GM19452 (cell line): ENCODE measurements at regions not wholly inside any gene's neighbourhood (a gene's known extent, or its start where the extent isn't known, plus 50 kb on each side); places are given as distances from the start of the nearest gene placed in this dataset.

Source experiments
- ATAC-seq: cut with Tn5 transposase; IDR thresholded peaks from one replicate; pipeline ENCODE4 v1.9.1; 2021; ENCODE audit not compliant: unreplicated experiment

- ATAC-seq = no peak
Observed at GRCh38 chr10:117710181-117710798, 167.7 kb downstream of the EMX2 start.

DNA sequence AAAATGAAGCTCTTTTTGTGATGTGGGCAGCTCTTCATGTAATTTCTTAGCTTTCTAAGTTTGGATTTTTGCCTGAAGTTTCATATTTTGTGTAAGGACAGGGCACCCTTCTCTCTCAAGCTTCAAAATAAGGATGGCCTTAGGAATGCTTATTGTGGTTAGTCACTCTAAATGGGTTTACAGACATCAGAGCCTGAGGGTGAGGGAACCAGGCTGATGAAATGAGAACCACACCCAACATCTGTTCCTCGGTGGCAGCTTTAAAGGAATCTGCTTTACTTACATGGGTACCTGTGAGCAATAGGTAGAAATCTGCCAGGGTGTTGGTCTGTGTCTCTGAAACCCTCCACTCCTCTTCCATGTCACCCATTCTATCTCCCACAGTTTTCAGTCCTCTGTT, 174.3 kb downstream of the EMX2 start:
- no peak for ATAC-seq

GRCh38 chr10:117718986-117719920, 176.7 kb downstream of the EMX2 start:
- ATAC-seq = no peak

- ATAC-seq = no peak
Observed at GRCh38 chr10:117720931-117721835, 178.6 kb downstream of the EMX2 start.

GRCh38 chr10:117721873-117722272, 179.3 kb downstream of the EMX2 start:
- no peak for ATAC-seq

DNA sequence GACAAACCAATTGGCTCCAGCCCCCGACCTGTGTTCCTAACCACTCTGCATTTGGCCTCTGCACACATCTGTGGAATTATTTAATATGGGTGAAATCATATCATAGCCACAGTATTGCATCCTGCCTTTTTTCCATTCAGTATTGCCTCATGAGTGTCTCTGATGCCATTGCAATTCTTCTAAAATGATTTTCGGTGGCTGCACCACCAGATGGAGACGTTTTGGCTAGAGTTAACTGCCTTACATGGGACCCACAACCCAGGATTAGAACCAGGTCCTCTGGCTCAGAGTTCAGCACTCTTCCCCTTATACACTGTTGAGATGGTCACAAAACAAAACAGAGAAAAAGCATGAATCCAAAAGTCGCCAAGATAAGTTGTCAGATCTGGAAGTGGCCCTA, 180.8 kb downstream of the EMX2 start:
- ATAC-seq = no peak

DNA sequence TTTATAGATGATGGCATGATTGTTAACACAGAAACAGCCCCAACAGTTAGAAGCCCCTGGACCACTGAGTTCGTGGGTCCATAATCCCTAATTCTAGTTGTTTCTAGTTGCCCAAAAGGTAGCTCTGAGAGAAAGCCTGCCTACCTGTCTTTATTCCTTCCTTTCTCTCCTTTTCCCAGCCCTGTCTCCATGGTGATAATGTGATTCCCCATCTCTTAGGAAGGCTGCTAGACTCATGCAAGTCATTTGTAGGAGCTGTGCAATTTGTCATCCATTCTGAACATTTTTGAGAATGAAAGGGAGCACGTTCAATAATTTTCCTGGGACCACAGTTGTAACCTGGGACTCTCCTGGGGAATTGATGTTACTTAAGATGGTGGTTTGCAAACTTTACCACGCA, 183.4 kb downstream of the EMX2 start:
- no peak for ATAC-seq

- no peak for ATAC-seq
Observed at GRCh38 chr10:117726596-117727295, 184.2 kb downstream of the EMX2 start.

- no peak for ATAC-seq
Observed at GRCh38 chr10:117727421-117727820, 184.9 kb downstream of the EMX2 start.

- no peak for ATAC-seq
Observed at GRCh38 chr10:117728087-117728486, 185.5 kb downstream of the EMX2 start.

- ATAC-seq = no peak
Observed at GRCh38 chr10:117729156-117729555, 186.6 kb downstream of the EMX2 start.

DNA sequence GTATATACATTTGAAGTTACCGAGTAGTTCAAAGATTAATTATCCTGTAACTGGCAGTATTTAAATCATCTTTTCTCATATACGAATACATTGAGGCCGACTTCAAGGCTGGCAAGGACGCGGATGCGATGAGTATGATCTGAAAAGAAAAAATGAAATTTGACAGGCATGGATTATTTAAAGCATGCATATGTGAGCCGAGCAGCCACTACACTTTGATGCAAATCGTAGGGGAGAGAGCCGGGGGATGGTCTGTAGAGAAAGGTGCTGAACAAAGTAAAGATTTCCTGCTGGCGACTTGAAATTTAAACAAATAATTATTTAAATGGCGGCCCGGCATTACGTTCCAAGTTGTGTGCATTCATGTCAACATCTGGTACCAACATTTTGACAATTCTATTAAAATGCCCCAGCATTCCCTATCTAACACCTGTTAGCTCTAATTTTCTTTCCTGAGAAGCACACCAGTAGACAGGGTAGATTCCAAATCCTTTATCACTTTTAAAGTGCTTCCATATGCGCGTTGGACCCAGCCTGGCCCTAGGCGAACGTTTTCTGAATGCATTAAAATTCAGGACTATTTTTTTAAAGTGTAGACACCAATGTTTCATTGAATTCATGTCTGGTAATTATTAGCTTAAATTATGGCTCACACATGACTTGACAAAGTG, 188.7 kb downstream of the EMX2 start:
- ATAC-seq = no peak

DNA sequence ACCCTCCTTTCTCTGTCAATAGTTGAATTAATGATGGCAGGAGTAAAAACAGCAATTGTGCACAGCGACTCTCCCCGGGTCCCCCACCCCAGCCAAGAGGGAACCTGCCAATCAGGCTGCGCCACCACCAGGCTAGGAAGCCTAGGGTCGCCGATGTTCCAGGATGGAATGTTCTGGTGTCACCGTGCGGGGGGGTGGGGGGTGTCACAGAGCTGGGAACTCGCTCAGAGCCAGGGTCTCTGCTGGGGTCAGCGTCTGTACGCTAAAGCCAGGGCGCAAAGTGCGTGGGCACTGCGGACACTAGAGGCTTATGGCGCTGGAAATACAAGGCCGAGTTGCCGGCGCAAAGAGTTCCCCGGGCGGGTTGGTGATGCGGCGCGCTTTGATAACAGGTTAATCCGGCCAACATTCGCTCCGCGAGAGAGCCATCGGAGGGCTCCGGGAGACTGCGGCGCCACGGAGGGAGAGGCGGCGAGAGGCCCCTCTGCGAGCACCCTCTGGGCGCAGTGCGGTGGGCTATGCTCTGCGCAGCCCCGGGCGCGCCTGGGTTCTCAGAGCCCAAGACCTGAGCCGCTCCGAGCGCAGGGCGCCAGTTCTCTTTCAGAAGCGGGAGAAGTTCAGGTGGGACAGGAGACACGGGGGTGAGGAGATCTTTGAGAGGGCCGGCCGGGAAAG, 192.3 kb downstream of the EMX2 start:
- ATAC-seq = no peak

- no peak for ATAC-seq
Observed at GRCh38 chr10:117736655-117737054, 194.1 kb downstream of the EMX2 start.

- ATAC-seq = no peak
Observed at GRCh38 chr10:117740088-117740487, 197.5 kb downstream of the EMX2 start.

DNA sequence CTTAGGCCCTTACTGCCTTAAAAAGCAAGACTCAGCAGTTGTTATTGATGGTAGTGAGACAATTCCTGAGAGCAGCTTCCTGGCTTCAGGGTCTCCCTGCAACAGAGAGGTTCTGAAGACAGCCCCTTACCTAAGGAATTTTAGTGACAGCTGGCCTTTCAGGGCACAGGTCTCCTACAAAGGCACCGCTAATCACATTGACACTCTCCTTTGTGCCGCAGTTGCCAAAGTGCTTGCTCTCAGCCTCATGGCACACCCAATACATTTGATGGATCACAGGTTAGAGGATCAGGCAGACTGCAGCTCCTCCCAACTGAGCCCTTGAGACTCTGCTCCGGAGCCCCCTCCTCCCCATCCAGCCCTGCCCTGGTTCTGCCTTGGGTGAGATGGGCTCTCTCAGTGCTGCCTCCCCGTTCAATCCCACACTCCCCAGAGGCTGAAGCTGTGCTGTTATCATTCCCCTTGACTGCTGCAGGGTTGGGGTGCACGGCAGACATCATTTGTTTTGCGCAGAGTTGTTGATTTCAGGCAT, 198.2 kb downstream of the EMX2 start:
- ATAC-seq = no peak

GRCh38 chr10:117741524-117741923, 199.0 kb downstream of the EMX2 start:
- no peak for ATAC-seq

DNA sequence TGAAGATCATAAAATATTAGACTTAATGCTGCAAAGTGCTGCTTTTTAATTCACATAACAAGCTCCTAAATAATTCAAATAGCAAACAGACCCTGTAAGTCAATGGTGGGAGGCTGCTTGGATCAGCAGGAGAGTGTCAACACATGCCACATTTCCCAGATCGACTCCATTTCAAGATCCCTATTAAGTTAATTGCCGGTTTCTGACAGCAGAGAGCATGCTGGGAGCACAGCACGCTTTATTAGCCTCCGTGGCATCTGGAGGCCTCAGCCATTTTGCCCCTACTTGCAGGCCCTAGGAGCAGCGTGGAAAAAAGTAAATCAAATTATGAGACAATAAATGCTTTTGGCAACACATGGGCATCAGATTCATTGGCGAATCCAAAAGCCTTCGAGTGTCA, 201.0 kb downstream of the EMX2 start:
- ATAC-seq = no peak

- ATAC-seq = no peak
Observed at GRCh38 chr10:117745301-117745700, 202.8 kb downstream of the EMX2 start.
